Suppressor macrophage treated with lipopolysaccharide for 4 hours (primary cell): ENCODE measurements at regions not wholly inside any gene's neighbourhood (a gene's known extent, or its start where the extent isn't known, plus 50 kb on each side); places are given as distances from the start of the nearest gene placed in this dataset.
A peak's percentile ranks its signal among the peaks of the same experiment; 100 is the strongest.
"Not testable (repeated sequence)": the region's sequence is repeated elsewhere in the genome, so short reads cannot be mapped to it uniquely, and the experiment has no call there.

Experiments used
- DNase-seq: peaks from one replicate; pipeline ENCODE4 v3.0.0-alpha.2; 2020

- DNase-seq: no peak
These were observed 130.6 kb upstream of the ATP5MC3 start for GRCh38 chr2:175312137-175312536.

- no peak for DNase-seq
These were observed 129.4 kb upstream of the ATP5MC3 start for GRCh38 chr2:175310813-175311504.

DNA sequence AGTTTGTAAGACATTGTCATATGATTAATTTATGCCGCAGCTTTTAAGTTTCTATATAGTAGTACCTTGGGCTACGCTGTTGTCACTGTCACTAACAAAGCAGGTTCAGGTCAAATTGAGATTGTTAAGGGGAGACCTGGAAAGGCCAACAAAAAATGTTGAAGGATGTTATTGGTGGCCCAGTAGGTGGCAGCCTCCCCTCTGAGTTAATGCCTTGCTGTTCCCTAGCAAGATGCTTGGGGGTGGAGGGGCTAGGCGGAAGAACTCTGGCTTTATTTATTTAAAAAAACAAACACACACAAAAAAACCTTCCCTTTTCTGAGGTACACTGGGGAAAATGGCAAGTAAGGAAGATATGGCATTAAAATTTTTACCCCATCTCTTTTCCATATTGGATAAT, 128.3 kb upstream of the ATP5MC3 start:
- peak; percentile 17 for DNase-seq

DNA sequence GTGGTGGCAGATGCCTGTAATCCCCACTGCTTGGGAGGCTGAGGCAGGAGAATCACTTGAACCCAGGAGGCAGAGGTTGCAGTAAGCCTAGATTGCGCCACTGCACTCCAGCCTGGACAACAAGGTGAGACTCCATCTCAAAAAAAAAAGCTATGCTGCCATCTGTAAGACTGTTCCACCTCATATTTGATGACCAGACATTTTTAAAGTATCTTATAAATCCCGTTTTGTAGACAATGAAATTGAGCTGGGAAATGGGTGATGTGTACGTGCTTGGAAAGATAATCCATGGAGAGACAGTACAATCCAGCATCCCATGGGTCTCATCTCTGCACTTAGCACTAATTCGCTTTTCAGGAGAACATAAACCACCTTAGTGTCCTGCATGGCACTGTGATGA, 126.5 kb upstream of the ATP5MC3 start:
- no peak for DNase-seq

GRCh38 chr2:175304541-175304940, 123.0 kb upstream of the ATP5MC3 start:
- no peak for DNase-seq

DNA sequence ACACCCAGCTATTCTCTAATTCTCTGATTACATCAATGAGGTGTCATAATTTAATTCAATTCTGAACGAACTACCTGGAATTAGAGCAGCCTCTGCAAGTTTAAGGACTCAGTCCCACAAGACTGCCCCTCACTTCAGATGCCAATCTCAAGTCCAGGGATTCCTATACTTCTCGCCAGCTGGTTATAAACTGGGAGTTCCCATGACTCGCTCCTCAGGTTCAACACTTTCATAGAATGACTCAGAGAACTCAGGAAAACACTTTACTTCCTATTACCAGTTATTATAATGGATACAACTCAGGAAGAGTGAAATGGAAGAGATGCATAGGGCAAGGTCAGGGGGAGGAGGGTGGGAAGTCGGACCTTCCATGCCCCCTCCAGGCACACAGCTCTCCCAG, 112.3 kb upstream of the ATP5MC3 start:
- DNase-seq: no peak

- DNase-seq: no peak
These were observed 111.7 kb upstream of the ATP5MC3 start for GRCh38 chr2:175293195-175293594.

DNA sequence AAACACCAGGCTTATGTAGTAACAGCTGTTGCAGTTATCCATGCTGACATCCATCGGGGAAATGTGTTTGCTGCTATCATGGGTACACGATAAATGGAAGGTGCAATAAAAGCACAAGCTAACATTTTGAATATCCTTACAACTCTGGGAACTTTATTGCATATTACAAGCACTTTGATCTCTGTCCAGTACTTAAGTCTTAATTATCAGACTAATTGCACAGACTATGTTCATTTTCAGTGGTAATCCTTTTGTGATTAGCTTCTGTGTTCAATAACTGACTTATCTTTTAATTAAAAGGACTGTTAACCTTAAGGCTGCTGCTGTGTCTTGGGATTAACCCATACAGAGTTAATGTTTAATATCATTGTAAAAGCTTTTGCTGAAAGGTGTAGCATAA, 101.4 kb upstream of the ATP5MC3 start:
- no peak for DNase-seq

DNA sequence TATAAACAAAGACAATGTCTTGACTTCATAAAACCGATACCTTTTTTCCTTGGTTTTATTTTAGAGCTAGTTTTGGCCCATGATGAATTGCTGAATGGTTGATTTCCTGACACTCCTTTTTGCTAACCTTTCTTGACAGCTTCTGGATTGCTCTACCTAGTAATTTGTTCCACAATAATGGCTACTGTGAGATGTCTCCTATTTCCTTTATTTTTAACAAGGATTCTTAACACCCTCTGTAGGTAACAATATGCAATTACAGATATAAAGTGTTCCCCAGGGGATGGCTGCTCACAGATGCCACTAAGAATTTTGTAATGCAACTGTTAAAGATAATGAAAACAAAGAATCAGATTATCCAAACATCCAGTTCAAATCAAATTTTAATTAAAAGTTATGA, 100.8 kb upstream of the ATP5MC3 start:
- peak; percentile 33 for DNase-seq

- DNase-seq: no peak
These were observed 96.3 kb upstream of the ATP5MC3 start for GRCh38 chr2:175277772-175278171.

GRCh38 chr2:175275539-175275938, 94.0 kb upstream of the ATP5MC3 start:
- no peak for DNase-seq

- no peak for DNase-seq
These were observed 77.7 kb upstream of the ATP5MC3 start for GRCh38 chr2:175259164-175259563.

- DNase-seq: no peak
These were observed 75.5 kb upstream of the ATP5MC3 start for GRCh38 chr2:175256806-175257585.

DNA sequence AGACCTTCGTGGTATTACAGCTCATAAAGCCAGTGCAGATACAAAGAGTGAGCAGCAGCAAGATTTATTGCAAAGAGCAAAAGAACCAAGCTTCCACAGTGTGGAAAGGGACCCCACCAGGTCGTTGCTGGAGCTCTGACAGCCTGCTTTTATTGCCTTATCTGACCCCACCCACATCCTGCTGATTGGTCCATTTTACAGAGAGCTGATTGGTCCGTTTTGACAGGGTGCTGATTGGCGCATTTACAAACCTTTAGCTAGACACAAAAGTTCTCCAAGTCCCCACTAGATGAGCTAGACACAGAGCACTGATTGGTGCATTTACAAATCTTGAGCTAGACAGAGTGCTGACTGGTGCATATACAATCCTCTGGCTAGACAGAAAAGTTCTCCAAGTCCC, 74.9 kb upstream of the ATP5MC3 start:
- not testable (repeated sequence) for DNase-seq

- DNase-seq: no peak
These were observed 72.4 kb upstream of the ATP5MC3 start for GRCh38 chr2:175253871-175254270.

- peak; percentile 58 for DNase-seq
These were observed 70.0 kb upstream of the ATP5MC3 start for GRCh38 chr2:175251425-175252041.

GRCh38 chr2:175247159-175247558, 65.6 kb upstream of the ATP5MC3 start:
- no peak for DNase-seq

- DNase-seq: no peak
These were observed 63.2 kb upstream of the ATP5MC3 start for GRCh38 chr2:175244697-175245096.

- DNase-seq: no peak
These were observed 60.2 kb upstream of the ATP5MC3 start for GRCh38 chr2:175241691-175242090.

DNA sequence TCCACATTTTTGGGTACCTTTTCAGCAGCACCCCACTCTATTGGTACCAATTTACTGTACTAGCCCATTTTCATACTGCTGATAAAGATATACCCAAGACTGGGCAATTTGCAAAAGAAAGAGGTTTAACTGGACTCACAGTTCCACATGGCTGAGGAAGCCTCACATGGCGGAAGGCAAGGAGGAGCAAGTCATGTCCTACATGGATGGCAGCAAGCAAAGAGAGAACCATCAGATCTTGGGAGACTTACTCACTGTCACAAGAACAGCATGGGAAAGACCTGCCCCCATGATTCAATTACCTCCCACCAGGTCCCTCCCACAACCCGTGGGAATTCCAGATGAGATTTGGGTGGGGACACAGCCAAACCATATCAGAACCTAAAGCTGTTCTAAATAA, 58.5 kb upstream of the ATP5MC3 start:
- DNase-seq: not testable (repeated sequence)

DNA sequence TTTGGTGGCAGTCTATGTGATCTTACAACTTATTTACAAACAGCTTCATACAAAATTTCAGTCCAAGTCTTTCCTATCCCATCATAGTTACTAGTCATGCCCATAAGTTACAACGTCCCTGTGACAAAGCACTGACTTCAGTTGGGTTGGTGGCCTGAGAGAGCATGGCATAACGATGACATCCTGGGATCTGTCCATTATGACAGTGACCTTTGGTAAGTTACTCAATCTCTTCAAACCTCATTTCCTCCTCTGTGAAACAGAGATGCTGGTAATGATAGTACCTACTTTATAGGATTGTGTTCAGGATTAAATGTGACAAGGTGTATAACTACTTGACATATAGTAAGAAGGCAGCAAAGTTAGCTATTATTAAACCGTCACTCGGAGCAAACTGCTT, 55.4 kb upstream of the ATP5MC3 start:
- DNase-seq: peak; percentile 43

- no peak for DNase-seq
These were observed 53.1 kb upstream of the ATP5MC3 start for GRCh38 chr2:175234650-175235049.

DNA sequence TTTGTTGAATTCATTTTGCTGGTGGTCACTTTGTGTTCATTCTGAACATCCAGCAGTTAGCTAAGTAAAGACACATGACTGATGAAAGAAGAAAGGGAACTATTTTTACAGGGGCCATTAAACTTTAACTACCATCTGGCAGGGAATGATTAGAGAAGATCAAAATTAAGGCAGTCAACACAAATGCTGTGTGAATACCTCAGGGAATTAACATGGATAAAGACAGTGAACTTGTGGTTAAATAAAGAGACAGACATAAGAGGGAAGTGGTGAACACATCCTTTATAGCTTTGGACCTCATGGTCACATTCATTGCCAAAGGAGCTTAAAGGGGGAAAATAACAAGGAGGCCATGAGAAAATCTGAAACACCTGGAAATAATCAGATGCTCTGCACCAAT, 52.6 kb upstream of the ATP5MC3 start:
- DNase-seq: no peak

- peak; percentile 8 for DNase-seq
These were observed 51.7 kb upstream of the ATP5MC3 start for GRCh38 chr2:175233135-175233719.
